GM23338 (cell line): ENCODE measurements at regions not wholly inside any gene's neighbourhood (a gene's known extent, or its start where the extent isn't known, plus 50 kb on each side); places are given as distances from the start of the nearest gene placed in this dataset.

Experiments
- EZH2 ChIP-seq: fragments of 200-600 bp; sonication (generic); IDR thresholded peaks from one replicate; pipeline ENCODE4 v1.8.0; 2017; ENCODE audit warnings: antibody characterized with exemption, mild to moderate bottlenecking, low read depth; ENCODE audit not compliant: unreplicated experiment
- EZH2phosphoT487 ChIP-seq: fragments of 200-600 bp; sonication (generic); IDR thresholded peaks from one replicate; pipeline ENCODE4 v1.8.1; 2018; ENCODE audit warnings: antibody characterized with exemption; ENCODE audit not compliant: unreplicated experiment
- JUNB ChIP-seq: IDR thresholded peaks from one replicate; pipeline ENCODE4 v1.6.1; 2016; ENCODE audit warnings: antibody characterized with exemption; ENCODE audit not compliant: unreplicated experiment
- POLR2AphosphoS5 ChIP-seq: IDR thresholded peaks from 2 replicates; pipeline ENCODE4 v1.6.1; 2016; ENCODE audit warnings: antibody characterized with exemption, low read depth
- TF ChIP-seq, protein P1 (sequence below), 2 experiments: fragments of 200-600 bp in 1 of 2; sonication (generic) in 1 of 2; conservative IDR thresholded peaks; 2 replicates each; pipeline versions ENCODE4 v1.5.1 to v1.6.1; 2016 to 2017; ENCODE audit warnings: antibody characterized with exemption in 2 of 2, low read depth in 2 of 2, mild to moderate bottlenecking in 2 of 2, moderate library complexity in 1 of 2

DNA sequence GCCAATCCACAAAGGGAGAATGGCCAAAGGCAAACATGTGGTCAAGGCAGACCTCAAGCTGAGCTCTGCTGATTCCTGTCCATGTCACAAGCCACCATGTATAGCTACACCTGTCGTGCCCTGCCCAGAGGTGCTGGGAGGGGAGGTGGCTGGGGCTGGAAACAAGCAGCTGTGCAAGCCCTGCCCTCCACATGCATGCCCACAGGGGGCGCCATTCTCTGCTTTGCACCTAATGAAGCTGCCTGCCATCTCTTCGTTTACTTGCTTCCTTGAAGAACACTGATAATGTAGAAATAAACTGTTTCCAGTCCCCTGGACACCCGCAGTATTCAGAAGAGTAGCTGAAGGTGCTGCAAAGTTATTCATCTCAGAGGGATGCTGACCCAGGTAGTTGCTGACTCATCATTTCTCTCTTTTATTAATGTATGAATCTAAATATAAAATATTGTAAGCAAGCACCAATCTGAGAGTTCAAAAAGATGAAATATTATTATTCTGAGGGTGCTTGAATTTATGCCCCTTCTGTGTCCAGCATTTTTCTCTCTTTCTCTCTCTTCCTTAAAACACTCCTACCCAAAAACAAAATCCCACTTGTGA lies 278.6 kb downstream of the ADGRA3 start:
- TF ChIP-seq, protein P1, sequence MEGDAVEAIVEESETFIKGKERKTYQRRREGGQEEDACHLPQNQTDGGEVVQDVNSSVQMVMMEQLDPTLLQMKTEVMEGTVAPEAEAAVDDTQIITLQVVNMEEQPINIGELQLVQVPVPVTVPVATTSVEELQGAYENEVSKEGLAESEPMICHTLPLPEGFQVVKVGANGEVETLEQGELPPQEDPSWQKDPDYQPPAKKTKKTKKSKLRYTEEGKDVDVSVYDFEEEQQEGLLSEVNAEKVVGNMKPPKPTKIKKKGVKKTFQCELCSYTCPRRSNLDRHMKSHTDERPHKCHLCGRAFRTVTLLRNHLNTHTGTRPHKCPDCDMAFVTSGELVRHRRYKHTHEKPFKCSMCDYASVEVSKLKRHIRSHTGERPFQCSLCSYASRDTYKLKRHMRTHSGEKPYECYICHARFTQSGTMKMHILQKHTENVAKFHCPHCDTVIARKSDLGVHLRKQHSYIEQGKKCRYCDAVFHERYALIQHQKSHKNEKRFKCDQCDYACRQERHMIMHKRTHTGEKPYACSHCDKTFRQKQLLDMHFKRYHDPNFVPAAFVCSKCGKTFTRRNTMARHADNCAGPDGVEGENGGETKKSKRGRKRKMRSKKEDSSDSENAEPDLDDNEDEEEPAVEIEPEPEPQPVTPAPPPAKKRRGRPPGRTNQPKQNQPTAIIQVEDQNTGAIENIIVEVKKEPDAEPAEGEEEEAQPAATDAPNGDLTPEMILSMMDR (conservative IDR thresholded peaks at IDR 0.05; ENCODE audit: low read depth in 2 of 2): peak; percentile 89 to 95
- TF ChIP-seq POLR2AphosphoS5 (no peak), EZH2phosphoT487 (no peak), JUNB (no peak), EZH2 (no peak)
